GM18951 (cell line): ENCODE measurements at regions not wholly inside any gene's neighbourhood (a gene's known extent, or its start where the extent isn't known, plus 50 kb on each side); places are given as distances from the start of the nearest gene placed in this dataset.

ENCODE experiments used
- POLR2A ChIP-seq: IDR thresholded peaks from 4 replicates; pipeline ENCODE4 v1.6.1; 2011; ENCODE audit warnings: mild to moderate bottlenecking; ENCODE audit not compliant: insufficient read length, insufficient read depth; ENCODE audit errors: extremely low read depth
- in situ Hi-C: fragments of 300-500 bp; cut with MboI; formaldehyde crosslinking; loops from one replicate; pipeline ENCODE4 v1.12.0; 2022; ENCODE audit warnings: low sequenced_read_pairs, mixed read lengths, inconsistent platforms; ENCODE audit not compliant: unreplicated experiment

GRCh38 chr9:71253011-71253410 is 131.6 kb upstream of the TRPM3 start:
- TF ChIP-seq POLR2A = no peak
- in situ Hi-C loops = loop anchor here (25.0 kb wide), 1 partner anchor 616 kb away; no protein-coding TSS in a partner anchor

GRCh38 chr9:71250581-71250980 is 129.2 kb upstream of the TRPM3 start:
- in situ Hi-C loops = loop anchor here (25.0 kb wide), 1 partner anchor 613 kb away; no protein-coding TSS in a partner anchor
- TF ChIP-seq POLR2A = no peak

DNA sequence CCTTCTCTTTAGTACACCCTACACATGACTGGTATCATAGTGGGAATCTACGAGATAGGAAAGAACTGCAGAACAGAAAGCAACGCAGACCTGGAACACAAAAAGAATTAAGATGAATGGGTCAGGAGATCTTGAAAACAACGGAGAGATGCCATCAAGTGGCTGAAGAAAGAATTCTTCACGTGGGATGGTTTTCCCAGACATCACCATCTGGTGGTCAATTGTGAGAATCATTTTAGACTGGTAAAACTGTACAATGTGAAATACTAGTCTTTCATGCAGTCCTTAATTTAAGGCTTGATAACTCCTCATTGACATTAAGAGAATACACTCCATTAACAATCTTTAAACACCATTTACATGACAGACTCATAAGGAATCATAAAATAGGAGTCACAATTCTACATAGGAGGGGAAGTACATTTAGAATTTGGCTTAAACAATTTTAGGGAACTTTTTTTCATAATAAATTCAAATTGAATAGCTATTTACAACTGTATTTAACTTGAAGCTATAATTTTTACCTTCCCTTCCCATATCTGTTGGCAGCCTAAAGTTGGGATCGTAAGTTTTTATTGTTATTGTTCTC is 128.4 kb upstream of the TRPM3 start:
- TF ChIP-seq POLR2A = no peak
- in situ Hi-C loops = loop anchor here (25.0 kb wide), 1 partner anchor 613 kb away; no protein-coding TSS in a partner anchor

GRCh38 chr9:71245651-71246050 is 124.2 kb upstream of the TRPM3 start:
- in situ Hi-C loops = no loop called here
- TF ChIP-seq POLR2A = no peak

- in situ Hi-C loops = no loop called here
- TF ChIP-seq POLR2A = no peak
These were observed 122.5 kb upstream of the TRPM3 start for GRCh38 chr9:71243951-71244350.

DNA sequence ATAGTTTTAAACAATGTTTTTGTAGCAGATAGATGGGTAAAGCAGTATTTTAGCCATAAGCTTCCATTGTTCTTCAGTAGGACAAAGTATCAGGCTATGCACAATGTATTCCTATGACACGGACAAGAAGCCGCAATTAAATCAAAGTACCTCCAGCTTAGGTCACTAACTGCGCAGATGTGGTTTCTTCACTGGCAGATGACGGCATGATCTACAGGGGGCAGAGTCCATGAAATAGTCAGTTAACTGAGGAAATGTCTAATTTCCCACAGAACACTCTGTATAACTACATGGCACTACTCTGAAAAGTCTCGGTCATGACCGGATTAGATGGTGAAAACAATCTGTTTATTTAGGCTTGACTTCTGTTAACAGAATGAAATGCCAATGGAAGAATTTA is 120.7 kb upstream of the TRPM3 start:
- in situ Hi-C loops = no loop called here
- no peak for TF ChIP-seq POLR2A

GRCh38 chr9:71237051-71237450 is 115.6 kb upstream of the TRPM3 start:
- no peak for TF ChIP-seq POLR2A
- in situ Hi-C loops = no loop called here

DNA sequence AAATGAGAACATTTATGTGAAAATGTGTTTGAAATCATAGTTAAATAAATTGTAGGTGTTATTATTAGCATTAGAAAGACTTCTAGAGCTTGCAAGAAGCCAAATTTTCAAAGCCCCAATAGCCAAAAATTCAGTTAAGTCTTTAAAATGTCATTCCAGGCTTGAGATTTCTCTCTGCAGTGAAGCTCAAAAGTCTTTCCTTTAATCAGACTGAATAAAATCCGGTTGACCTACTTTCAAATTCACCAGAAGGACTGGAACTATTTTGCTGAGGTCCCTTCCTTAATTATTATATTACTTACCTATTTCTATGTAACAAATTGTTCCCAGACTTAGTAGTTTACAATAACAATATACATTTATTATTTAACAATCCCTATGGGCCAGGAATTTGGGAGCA is 112.2 kb upstream of the TRPM3 start:
- in situ Hi-C loops = no loop called here
- no peak for TF ChIP-seq POLR2A

GRCh38 chr9:71223953-71224538 is 102.6 kb upstream of the TRPM3 start:
- TF ChIP-seq POLR2A = no peak

DNA sequence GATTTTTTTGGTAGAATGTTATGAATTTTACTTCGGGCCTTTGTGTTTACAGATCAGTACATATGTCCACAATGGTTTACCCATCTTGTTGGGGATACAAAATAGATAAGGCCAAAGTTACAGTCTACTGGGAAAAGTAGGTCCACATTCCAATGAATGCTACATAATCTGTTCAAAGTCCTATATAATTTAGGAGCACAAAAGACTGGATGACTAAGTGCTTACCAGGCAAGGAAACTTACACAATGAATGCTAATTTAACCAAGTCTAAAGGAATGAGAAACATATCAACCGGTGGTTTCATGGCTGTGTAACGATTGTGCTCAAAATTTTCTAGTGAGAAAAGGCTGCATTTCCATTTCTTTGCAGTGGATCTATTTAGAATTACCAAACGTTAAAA is 97.4 kb upstream of the TRPM3 start:
- no peak for TF ChIP-seq POLR2A
- in situ Hi-C loops = no loop called here

More at GRCh38 chr9:71223953-71224538, 102.6 kb upstream of the TRPM3 start:
- in situ Hi-C loops = no loop called here

- TF ChIP-seq POLR2A = no peak
- in situ Hi-C loops = no loop called here
These were observed 92.2 kb upstream of the TRPM3 start for GRCh38 chr9:71213633-71214032.

DNA sequence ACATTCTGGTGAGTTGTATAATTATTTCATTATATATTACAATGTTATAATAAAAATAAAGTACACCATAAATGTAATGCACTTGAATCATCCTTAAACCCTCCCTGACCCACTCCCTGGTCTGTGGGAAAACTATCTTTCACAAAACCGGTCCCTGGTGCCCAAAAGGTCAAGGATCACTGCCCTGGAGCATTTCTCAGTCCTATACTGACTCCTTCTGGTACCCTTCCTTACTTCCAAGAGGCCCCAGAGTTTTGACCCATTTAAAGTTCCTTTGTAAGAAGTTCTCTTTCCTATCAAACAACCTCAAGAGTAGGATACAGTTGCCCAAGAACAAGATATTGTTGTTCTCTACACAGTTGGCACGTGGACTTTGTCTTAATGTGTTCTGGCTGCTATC is 88.9 kb upstream of the TRPM3 start:
- in situ Hi-C loops = no loop called here
- no peak for TF ChIP-seq POLR2A

DNA sequence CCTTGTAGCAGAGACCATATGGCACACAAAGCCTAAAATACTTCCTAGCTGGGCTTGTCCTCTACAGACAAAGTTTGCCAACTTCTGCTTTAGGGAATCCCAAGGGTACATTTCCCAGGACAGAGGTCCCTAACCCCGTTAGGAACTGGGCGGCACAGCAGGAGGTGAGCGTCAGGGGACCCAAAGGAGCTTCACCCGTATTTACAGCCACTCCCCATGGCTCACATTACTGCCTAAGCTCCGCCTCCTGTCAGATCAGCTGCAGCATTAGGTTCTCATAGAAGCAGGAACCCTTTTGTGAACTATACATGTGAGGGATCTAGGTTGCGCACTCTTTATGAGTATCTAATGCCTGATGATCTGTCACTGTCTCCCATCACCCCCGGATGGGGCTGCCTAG is 88.5 kb upstream of the TRPM3 start:
- in situ Hi-C loops = no loop called here
- TF ChIP-seq POLR2A = no peak

GRCh38 chr9:71202931-71203330 is 81.5 kb upstream of the TRPM3 start:
- in situ Hi-C loops = no loop called here
- TF ChIP-seq POLR2A = no peak

- TF ChIP-seq POLR2A = no peak
- in situ Hi-C loops = no loop called here
These were observed 70.3 kb upstream of the TRPM3 start for GRCh38 chr9:71191708-71192107.

DNA sequence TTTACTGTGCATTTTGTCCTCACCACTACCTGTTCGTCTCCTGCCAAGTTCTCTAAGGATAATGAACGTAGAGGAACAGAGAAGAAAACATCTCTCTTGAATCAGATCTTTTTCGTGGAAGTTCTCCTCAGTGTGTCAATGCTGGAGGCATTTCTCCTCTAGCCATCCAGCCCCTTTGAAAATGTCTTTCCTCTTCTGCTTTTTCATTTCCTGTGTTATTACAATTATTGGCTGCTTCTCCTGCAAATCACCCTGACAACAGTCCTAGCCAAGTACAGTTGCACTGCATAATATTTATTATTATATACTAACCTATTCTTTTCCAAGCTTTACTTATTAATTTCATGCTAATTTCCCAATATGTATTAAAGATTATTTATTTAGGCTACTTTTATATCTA is 61.8 kb upstream of the TRPM3 start:
- TF ChIP-seq POLR2A = no peak
- in situ Hi-C loops = no loop called here
